Mesothelial cell of epicardium (in vitro differentiated cells): ENCODE measurements at regions not wholly inside any gene's neighbourhood (a gene's known extent, or its start where the extent isn't known, plus 50 kb on each side); places are given as distances from the start of the nearest gene placed in this dataset.

Source experiments
- DNase-seq, 2 experiments: peaks; one replicate each; pipeline ENCODE4 v3.0.0; 2021; ENCODE audit warnings: low spot score in 2 of 2; ENCODE audit not compliant: unreplicated experiment in 2 of 2
- H3K27ac Mint-ChIP-seq: 2 replicates; pipeline ENCODE4 v1.8.0; 2021; ENCODE audit warnings: mixed read lengths
- H3K27me3 Mint-ChIP-seq: 2 replicates; pipeline ENCODE4 v1.8.0; 2021; ENCODE audit warnings: low read depth, mixed read lengths
- H3K36me3 Mint-ChIP-seq: 2 replicates; pipeline ENCODE4 v1.8.0; 2021; ENCODE audit warnings: mixed read lengths
- H3K4me1 Mint-ChIP-seq: 2 replicates; pipeline ENCODE4 v1.8.0; 2021; ENCODE audit warnings: mixed read lengths
- H3K4me3 Mint-ChIP-seq: 2 replicates; pipeline ENCODE4 v1.8.0; 2021; ENCODE audit warnings: mild to moderate bottlenecking, moderate library complexity, mixed read lengths
- H3K9me3 Mint-ChIP-seq: 2 replicates; pipeline ENCODE4 v1.8.0; 2021; ENCODE audit warnings: mixed read lengths
- TF ChIP-seq, protein P1 (sequence below): fragments of 200-600 bp; sonication (generic); IDR thresholded peaks from one replicate; pipeline ENCODE4 v1.5.0; 2021; ENCODE audit warnings: antibody characterized with exemption; ENCODE audit not compliant: unreplicated experiment

DNA sequence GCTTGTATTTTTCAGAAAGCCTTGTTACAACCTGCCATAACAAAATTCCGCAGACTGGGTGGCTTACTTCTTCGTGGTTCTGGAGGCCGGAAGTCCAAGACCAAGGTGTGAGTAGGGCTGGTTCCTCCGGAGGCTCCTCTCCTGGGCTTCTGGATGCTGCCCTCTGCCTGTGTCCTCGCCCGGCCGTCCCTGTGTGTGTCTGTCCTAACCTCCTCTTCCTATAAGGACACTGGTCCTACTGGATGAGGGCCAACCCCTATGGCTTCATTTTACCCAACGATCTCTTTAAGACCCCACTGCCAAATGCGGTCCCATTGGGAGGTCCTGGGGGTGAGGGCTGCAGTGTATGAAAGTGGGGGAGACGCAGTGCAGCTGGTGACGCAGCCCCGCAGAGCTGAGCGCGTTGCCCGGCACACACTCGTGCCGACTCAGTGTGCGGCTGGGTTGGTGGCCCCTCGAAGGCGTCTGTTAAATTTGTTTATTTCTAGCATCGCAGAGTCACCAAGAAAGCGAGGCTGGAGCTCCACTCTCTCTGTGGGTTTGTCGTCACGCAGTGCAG is 116.7 kb downstream of the SOX1 start:
- Mint-ChIP-seq H3K36me3 (no peaks in the 10 kb centered on the region), H3K4me3 (no peak overlapping the region), H3K9me3 (no peaks in the 10 kb centered on the region), H3K27me3 (peaks cover 38% of the 10 kb centered on the region), H3K4me1 (no peaks in the 10 kb centered on the region), H3K27ac (no peak overlapping the region)
- TF ChIP-seq, protein P1, sequence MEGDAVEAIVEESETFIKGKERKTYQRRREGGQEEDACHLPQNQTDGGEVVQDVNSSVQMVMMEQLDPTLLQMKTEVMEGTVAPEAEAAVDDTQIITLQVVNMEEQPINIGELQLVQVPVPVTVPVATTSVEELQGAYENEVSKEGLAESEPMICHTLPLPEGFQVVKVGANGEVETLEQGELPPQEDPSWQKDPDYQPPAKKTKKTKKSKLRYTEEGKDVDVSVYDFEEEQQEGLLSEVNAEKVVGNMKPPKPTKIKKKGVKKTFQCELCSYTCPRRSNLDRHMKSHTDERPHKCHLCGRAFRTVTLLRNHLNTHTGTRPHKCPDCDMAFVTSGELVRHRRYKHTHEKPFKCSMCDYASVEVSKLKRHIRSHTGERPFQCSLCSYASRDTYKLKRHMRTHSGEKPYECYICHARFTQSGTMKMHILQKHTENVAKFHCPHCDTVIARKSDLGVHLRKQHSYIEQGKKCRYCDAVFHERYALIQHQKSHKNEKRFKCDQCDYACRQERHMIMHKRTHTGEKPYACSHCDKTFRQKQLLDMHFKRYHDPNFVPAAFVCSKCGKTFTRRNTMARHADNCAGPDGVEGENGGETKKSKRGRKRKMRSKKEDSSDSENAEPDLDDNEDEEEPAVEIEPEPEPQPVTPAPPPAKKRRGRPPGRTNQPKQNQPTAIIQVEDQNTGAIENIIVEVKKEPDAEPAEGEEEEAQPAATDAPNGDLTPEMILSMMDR: no peak
- DNase-seq: no peak

DNA sequence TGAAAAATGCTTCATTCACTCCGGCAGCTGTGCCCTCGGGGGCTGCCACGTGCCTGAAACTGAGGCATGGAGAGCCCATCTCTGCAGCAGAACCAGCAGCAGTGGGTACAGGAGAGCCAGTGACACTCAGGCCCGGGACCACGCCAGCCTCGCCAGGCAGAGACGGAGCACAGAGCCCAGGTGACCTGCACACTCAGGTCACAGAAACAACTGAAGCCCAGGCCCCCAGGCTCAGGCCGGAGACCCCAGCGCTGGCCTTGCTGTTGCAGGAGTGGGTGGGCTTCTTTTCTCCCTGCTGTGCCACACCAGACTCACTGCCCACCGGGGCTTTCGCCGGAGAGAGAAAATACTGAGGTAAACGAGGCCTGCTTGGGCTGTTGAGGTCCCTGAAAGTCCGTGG is 117.3 kb downstream of the SOX1 start:
- no peaks in the 10 kb centered on the region for H3K36me3 Mint-ChIP-seq
- H3K27me3 Mint-ChIP-seq: peaks cover 34% of the 10 kb centered on the region
- DNase-seq: no peak
- no peak overlapping the region for H3K27ac Mint-ChIP-seq
- no peaks in the 10 kb centered on the region for H3K9me3 Mint-ChIP-seq
- H3K4me1 Mint-ChIP-seq: no peaks in the 10 kb centered on the region
- TF ChIP-seq, protein P1: no peak
- no peak overlapping the region for H3K4me3 Mint-ChIP-seq

DNA sequence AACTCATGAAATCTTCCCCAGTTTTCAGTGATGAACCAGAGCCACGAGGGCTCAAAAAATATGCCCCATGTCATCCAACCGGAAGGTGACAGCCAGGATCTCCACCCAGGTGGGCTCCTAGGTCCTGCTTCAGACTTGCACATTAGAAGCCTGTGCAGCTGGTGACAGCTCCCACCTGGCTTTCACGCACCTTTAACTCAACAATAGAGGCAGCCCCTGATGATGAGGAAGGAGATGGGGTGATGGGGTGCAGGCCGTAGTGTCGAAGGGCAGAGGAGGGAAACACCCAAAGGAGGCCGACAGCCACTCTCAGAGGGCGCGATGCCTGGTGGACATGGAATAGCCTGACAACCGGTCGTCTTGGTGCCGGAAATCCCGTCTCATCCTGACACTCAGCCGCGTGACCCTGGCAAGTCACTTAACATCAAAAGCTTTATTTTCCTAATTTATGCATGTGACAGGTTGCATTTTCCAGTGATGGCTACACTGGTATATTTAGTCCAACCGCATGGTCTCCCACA is 118.0 kb downstream of the SOX1 start:
- Mint-ChIP-seq H3K36me3 (no peaks in the 10 kb centered on the region), H3K4me3 (no peak overlapping the region), H3K4me1 (no peaks in the 10 kb centered on the region), H3K9me3 (peaks cover 2% of the 10 kb centered on the region), H3K27ac (no peak overlapping the region), H3K27me3 (peaks cover 31% of the 10 kb centered on the region)
- TF ChIP-seq, protein P1: no peak
- DNase-seq: no peak

DNA sequence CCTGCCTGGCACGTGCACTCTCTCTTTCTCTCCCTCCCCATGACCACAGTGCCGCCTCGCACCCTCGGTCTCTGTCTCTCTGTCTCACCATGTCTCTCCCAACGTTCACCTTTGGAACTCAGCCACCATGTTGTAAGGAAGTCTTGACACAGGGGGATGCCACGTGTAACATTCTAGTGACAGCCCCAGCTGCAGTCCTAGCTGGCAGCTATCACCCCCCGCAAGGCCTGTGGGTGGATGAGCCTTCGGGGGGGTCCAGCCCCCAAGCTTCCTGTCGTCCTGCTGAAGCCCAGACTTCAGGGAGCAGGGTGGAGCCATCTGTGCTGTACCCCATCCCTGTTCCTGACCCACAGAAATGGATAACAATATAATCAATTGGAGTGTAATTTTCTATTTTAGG is 118.5 kb downstream of the SOX1 start:
- TF ChIP-seq, protein P1: no peak
- H3K27me3 Mint-ChIP-seq: peaks cover 27% of the 10 kb centered on the region
- no peak overlapping the region for H3K4me3 Mint-ChIP-seq
- no peaks in the 10 kb centered on the region for H3K4me1 Mint-ChIP-seq
- peaks cover 4% of the 10 kb centered on the region for H3K9me3 Mint-ChIP-seq
- H3K36me3 Mint-ChIP-seq: no peaks in the 10 kb centered on the region
- DNase-seq: no peak
- H3K27ac Mint-ChIP-seq: no peak overlapping the region

DNA sequence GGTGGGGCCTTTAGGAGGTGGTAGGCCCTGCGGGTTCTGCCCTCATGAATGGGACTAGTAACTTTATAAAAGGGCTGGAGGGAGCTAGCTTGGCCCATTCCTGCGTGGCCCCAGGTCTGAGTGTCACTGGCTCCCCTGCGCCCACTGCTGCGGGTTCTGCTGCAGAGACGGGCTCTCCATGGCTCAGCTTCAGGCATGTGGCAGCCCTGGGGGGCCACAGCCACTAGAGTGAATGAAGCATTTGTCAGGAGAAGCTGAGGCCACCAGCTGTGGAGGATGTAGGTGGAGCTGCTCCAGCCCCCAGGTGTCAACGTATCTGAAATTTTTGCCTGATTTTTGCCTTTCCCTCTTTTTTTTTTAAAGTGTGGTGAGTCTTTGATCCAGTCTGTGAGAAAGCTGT is 119.1 kb downstream of the SOX1 start:
- Mint-ChIP-seq H3K9me3 (peaks cover 4% of the 10 kb centered on the region), H3K27me3 (peaks cover 26% of the 10 kb centered on the region), H3K27ac (no peak overlapping the region), H3K4me1 (no peaks in the 10 kb centered on the region), H3K4me3 (no peak overlapping the region), H3K36me3 (no peaks in the 10 kb centered on the region)
- DNase-seq: no peak
- TF ChIP-seq, protein P1: no peak
